ENCODE measurements at regions not wholly inside any gene's neighbourhood (a gene's known extent, or its start where the extent isn't known, plus 50 kb on each side); places are given as distances from the start of the nearest gene placed in this dataset.

GRCh38 chr14:96693252-96693820 lies 103.8 kb upstream of the VRK1 start:
- Histone ChIP-seq H3K36me3 (ENCODE audit: control insufficient read depth in 2 of 2, extremely low read depth in 1 of 2, insufficient read depth in 2 of 2, low read length in 2 of 2) (no peaks in the 10 kb centered on the region), H4K20me1 (replicated peaks; ENCODE audit: control insufficient read depth, extremely low read depth, insufficient read depth, low read length) (no peaks in the 10 kb centered on the region), H3K27me3 (ENCODE audit: control insufficient read depth in 2 of 2, insufficient read depth in 2 of 2, low read length in 2 of 2) (no peaks in the 10 kb centered on the region), H3K4me3 (replicated peaks in 1 of 3; ENCODE audit: insufficient read depth in 1 of 3, low read depth in 1 of 3, low read length in 3 of 3) (no peak overlapping the region), H3K4me2 (ENCODE audit: insufficient read depth, low read length) (no peak overlapping the region), H3K4me1 (ENCODE audit: control insufficient read depth, extremely low read depth, insufficient read depth, low read length) (no peaks in the 10 kb centered on the region), H3K79me2 (ENCODE audit: control insufficient read depth, insufficient read depth, low read length) (no peaks in the 10 kb centered on the region), H3K9me1 (replicated peaks; ENCODE audit: control insufficient read depth, extremely low read depth, insufficient read depth, low read length) (no peaks in the 10 kb centered on the region), H3K9me3 (replicated peaks; ENCODE audit: control insufficient read depth, insufficient read depth, low read length) (no peaks in the 10 kb centered on the region), H3K27ac (ENCODE audit: insufficient read depth, low read depth, low read length) (no peak overlapping the region), H2AFZ (ENCODE audit: low read depth, low read length) (no peak overlapping the region), H3K9ac (replicated peaks; ENCODE audit: extremely low read depth, insufficient read depth, low read length) (no peak overlapping the region)
- DNase-seq (ENCODE audit: low read depth, low spot score): no peak
- CTCF ChIA-PET: no interaction called here
- no peak for FAIRE-seq
- no peak for TF ChIP-seq JUN (IDR thresholded peaks at IDR 0.05; ENCODE audit: borderline replicate concordance, insufficient read depth, insufficient read length, low read depth)
- no peak for TF ChIP-seq FOS (IDR thresholded peaks at IDR 0.05; ENCODE audit: borderline replicate concordance, insufficient read depth, low read length)
- no peak for TF ChIP-seq MAX (IDR thresholded peaks at IDR 0.05; ENCODE audit: insufficient read depth, insufficient read length)
- no peak for TF ChIP-seq CTCF (IDR thresholded peaks at IDR 0.05; ENCODE audit: extremely low read depth in 1 of 2, insufficient read depth in 1 of 2, low read depth in 1 of 2, low read length in 2 of 2)
- TF ChIP-seq MYC (IDR thresholded peaks at IDR 0.05; ENCODE audit: low read depth, low read length): no peak
- TF ChIP-seq POLR2A (IDR thresholded peaks at IDR 0.05; ENCODE audit: low read depth, low read length): no peak
- TF ChIP-seq EZH2 (IDR thresholded peaks at IDR 0.05; ENCODE audit: borderline replicate concordance, low read depth, low read length, severe bottlenecking): no peak
- TF ChIP-seq GATA2 (IDR thresholded peaks at IDR 0.05; ENCODE audit: insufficient read depth, insufficient read length, low read depth, low read length): no peak
- TF ChIP-seq POLR2AphosphoS5 (IDR thresholded peaks at IDR 0.05; ENCODE audit: insufficient read depth, low read depth, low read length): no peak
- POLR2A ChIA-PET: no interaction called here
- no TSS peak for BruUV-seq (replicated peaks)
- intact Hi-C loops (cut with micrococcal nuclease): no loop called here
- dilution Hi-C loops (cut with MboI; ENCODE audit: extremely low pct_ligation_motif_present, low sequenced_read_pairs): no loop called here

Data from endothelial cell of umbilical vein (primary cell).